IPS-NIHi11 (cell line): ENCODE measurements at regions not wholly inside any gene's neighbourhood (a gene's known extent, or its start where the extent isn't known, plus 50 kb on each side); places are given as distances from the start of the nearest gene placed in this dataset.
A peak's percentile ranks its signal among the peaks of the same experiment; 100 is the strongest.

ENCODE experiments used
- DNase-seq: peaks from one replicate; pipeline ENCODE4 v3.0.0; 2012; ENCODE audit warnings: mixed read lengths, low spot score

- DNase-seq, result no peak
Observed at GRCh38 chr14:98119739-98120138, 1152.3 kb downstream of the BCL11B start.

GRCh38 chr14:98120831-98121464 lies 1151.0 kb downstream of the BCL11B start:
- no peak for DNase-seq

GRCh38 chr14:98122527-98122926 lies 1149.5 kb downstream of the BCL11B start:
- DNase-seq, result no peak

GRCh38 chr14:98130691-98131090 lies 1141.3 kb downstream of the BCL11B start:
- no peak for DNase-seq

GRCh38 chr14:98131406-98131805 lies 1140.6 kb downstream of the BCL11B start:
- DNase-seq, result no peak

- DNase-seq, result no peak
Observed at GRCh38 chr14:98133806-98134205, 1138.2 kb downstream of the BCL11B start.

GRCh38 chr14:98136012-98136789 lies 1135.8 kb downstream of the BCL11B start:
- no peak for DNase-seq

GRCh38 chr14:98137131-98138025 lies 1134.6 kb downstream of the BCL11B start:
- no peak for DNase-seq

- peak; percentile 72 for DNase-seq
Observed at GRCh38 chr14:98138666-98139065, 1133.3 kb downstream of the BCL11B start.

GRCh38 chr14:98140862-98141530 lies 1131.0 kb downstream of the BCL11B start:
- DNase-seq, result no peak

GRCh38 chr14:98143566-98143965 lies 1128.4 kb downstream of the BCL11B start:
- DNase-seq, result no peak

GRCh38 chr14:98144964-98145363 lies 1127.0 kb downstream of the BCL11B start:
- DNase-seq, result no peak

GRCh38 chr14:98146416-98146815 lies 1125.6 kb downstream of the BCL11B start:
- DNase-seq, result no peak

- no peak for DNase-seq
Observed at GRCh38 chr14:98154254-98154653, 1117.7 kb downstream of the BCL11B start.

- DNase-seq, result no peak
Observed at GRCh38 chr14:98156411-98156810, 1115.6 kb downstream of the BCL11B start.

GRCh38 chr14:98160901-98161300 lies 1111.1 kb downstream of the BCL11B start:
- no peak for DNase-seq

GRCh38 chr14:98161356-98161755 lies 1110.6 kb downstream of the BCL11B start:
- no peak for DNase-seq

GRCh38 chr14:98162856-98163805 lies 1108.9 kb downstream of the BCL11B start:
- DNase-seq, result no peak

GRCh38 chr14:98163873-98164272 lies 1108.1 kb downstream of the BCL11B start:
- DNase-seq, result no peak

- DNase-seq, result no peak
Observed at GRCh38 chr14:98165976-98166375, 1106.0 kb downstream of the BCL11B start.

GRCh38 chr14:98167275-98167674 lies 1104.7 kb downstream of the BCL11B start:
- DNase-seq, result no peak
